Heart left ventricle (tissue), 16 donors: ENCODE measurements at regions not wholly inside any gene's neighbourhood (a gene's known extent, or its start where the extent isn't known, plus 50 kb on each side); places are given as distances from the start of the nearest gene placed in this dataset.

Source experiments
- ATAC-seq, 4 donors: fragments of 200-7000 bp; cut with Tn5 transposase; one replicate each; pipeline ENCODE4 v1.9.1; 2020 to 2022; ENCODE audit warnings: moderate library complexity in 4 of 4, mild to moderate bottlenecking in 3 of 4, moderate number of reproducible peaks in 1 of 4
- DNase-seq, 5 donors: peaks; one replicate each; pipeline ENCODE4 v3.0.0-alpha.2; 2020
- H3K27ac ChIP-seq, 12 donors: fragments of 200-600 bp; sonication (generic) in 4 of 12; one replicate each; pipeline versions ENCODE4 v1.5.0 to v1.8.0; 2016 to 2022; ENCODE audit warnings: mild to moderate bottlenecking in 2 of 12
- H3K27me3 ChIP-seq, 9 donors: fragments of 200-600 bp; sonication (generic) in 2 of 9; one replicate each; pipeline versions ENCODE4 v1.5.1 to v1.8.0; 2016 to 2022; ENCODE audit warnings: mild to moderate bottlenecking in 3 of 9
- H3K36me3 ChIP-seq, 9 donors: fragments of 200-600 bp; sonication (generic) in 2 of 9; one replicate each; pipeline versions ENCODE4 v1.5.0 to v1.8.0; 2018 to 2022; ENCODE audit warnings: mild to moderate bottlenecking in 2 of 9
- H3K4me1 ChIP-seq, 12 donors: fragments of 200-600 bp; sonication (generic) in 4 of 12; one replicate each; pipeline versions ENCODE4 v1.5.0 to v1.8.0; 2016 to 2022; ENCODE audit warnings: mild to moderate bottlenecking in 3 of 12
- H3K4me3 ChIP-seq, 12 donors: fragments of 200-600 bp; sonication (generic) in 4 of 12; one replicate each; pipeline versions ENCODE4 v1.5.0 to v1.8.0; 2017 to 2022; ENCODE audit warnings: mild to moderate bottlenecking in 9 of 12, moderate library complexity in 4 of 12
- H3K9me3 ChIP-seq, 12 donors: fragments of 200-600 bp; sonication (generic) in 4 of 12; one replicate each; pipeline versions ENCODE4 v1.5.0 to v1.8.0; 2016 to 2022; ENCODE audit warnings: mild to moderate bottlenecking in 1 of 12
- CTCF ChIP-seq, 12 donors: fragments of 200-600 bp; sonication (generic) in 4 of 12; IDR thresholded peaks; one replicate each; pipeline versions ENCODE4 v1.5.0 to v1.8.0; 2018 to 2022; ENCODE audit warnings: antibody characterized with exemption in 12 of 12, mild to moderate bottlenecking in 5 of 12
- POLR2A ChIP-seq, 2 donors: fragments of 450-650 bp; IDR thresholded peaks; one replicate each; pipeline ENCODE4 v1.6.1; 2017; ENCODE audit warnings: antibody characterized with exemption in 2 of 2, mild to moderate bottlenecking in 2 of 2, moderate library complexity in 2 of 2
- WGBS, 4 donors: extraction: QIAGEN DNeasy Blood & Tissue Kit in 2 of 4; methylation state at CpG; one replicate each; pipeline versions ENCODE4 v1.1.5 to v1.1.7; 2013 to 2018; 5-methylcytosine and 5-hydroxymethylcytosine counted together
- intact Hi-C, 10 donors: fragments of 100-400 bp; cut with DNase I; formaldehyde crosslinking; loops; one replicate each; pipeline versions ENCODE4 v1.11.1 to v1.14.2; 2022
- donor health status: ischemic (EF 13 %, LVEDD 7.1; RV severe dilation, severe dysfunction).
- donor health status: healthy with polysubstance abuse.
- donor health status: DM: no; HTN: yes; CAD: no.
- donor health status: DM: no; HTN: no; CAD: no.
- donor health status: ischemic (EF 25% LVEDD 6.9; RV normal size, moderate dysfunction).
- donor health status: ischemic (EF 25% LVEDD 5.7; RV mildly dilated, moderate dysfunction).
- donor health status: healthy.
- donor health status: DM: yes; HTN: yes; CAD: no.
- donor health status: ischemic (EF 35%, LVEDD 5.7; RV mildly dilated, moderate dysfunction).
- donor health status: nonischemic (EF 11% LVEDD 7.7; RV severe dilation, severe dysfunction).
- donor health status: DM: yes; HTN: yes; CAD: no.
- donor health status: PGD.
- donor health status: ischemic (EF 29% LVEDD 5.4; RV normal size, mild dysfunction).
- donor health status: nonischemic (EF 23%, LVEDD 6.1; RV moderate dilation, normal function).

- H3K36me3 ChIP-seq, result no peaks in the 10 kb centered on the region
- 65 to 74% (median 72%) methylated on average over 4 of the region's 4 CpGs for WGBS, 4 donors
- ATAC-seq (no peak), DNase-seq (no peak)
- H3K4me1 ChIP-seq, result no peaks in the 10 kb centered on the region
- H3K4me3 ChIP-seq, result no peak overlapping the region
- H3K27me3 ChIP-seq, result no peaks in the 10 kb centered on the region
- intact Hi-C loops, result no loop called here
- H3K9me3 ChIP-seq, result no peaks in the 10 kb centered on the region
- no peak overlapping the region for H3K27ac ChIP-seq
- TF ChIP-seq POLR2A (IDR thresholded peaks at IDR 0.05) (no peak), CTCF (IDR thresholded peaks at IDR 0.05) (no peak)
Observed at GRCh38 chr2:228408529-228409227, 227.2 kb upstream of the SPHKAP start.

GRCh38 chr2:228407821-228408220, 226.3 kb upstream of the SPHKAP start:
- Histone ChIP-seq H3K4me1 (no peaks in the 10 kb centered on the region), H3K36me3 (no peaks in the 10 kb centered on the region), H3K9me3 (no peaks in the 10 kb centered on the region), H3K4me3 (no peak overlapping the region), H3K27ac (no peak overlapping the region), H3K27me3 (no peaks in the 10 kb centered on the region)
- no peak for DNase-seq
- no peak for ATAC-seq
- intact Hi-C loops, result no loop called here
- TF ChIP-seq CTCF (IDR thresholded peaks at IDR 0.05) (no peak), POLR2A (IDR thresholded peaks at IDR 0.05) (no peak)

GRCh38 chr2:228401065-228401912, 219.8 kb upstream of the SPHKAP start:
- TF ChIP-seq POLR2A (IDR thresholded peaks at IDR 0.05) (no peak), CTCF (IDR thresholded peaks at IDR 0.05) (no peak)
- DNase-seq (no peak), ATAC-seq (peak in 1 of 4 donors; percentile 41)
- Histone ChIP-seq H3K27me3 (no peaks in the 10 kb centered on the region), H3K4me3 (no peak overlapping the region), H3K4me1 (no peaks in the 10 kb centered on the region), H3K27ac (no peak overlapping the region), H3K36me3 (no peaks in the 10 kb centered on the region), H3K9me3 (peaks cover 0 to 23% (median 0%) of the 10 kb centered on the region in 12 donors)
- intact Hi-C loops, result no loop called here
- WGBS, 4 donors, result 67 to 97% (median 78%) methylated on average over 3 of the region's 3 CpGs

- peaks cover 0 to 10% (median 0%) of the 10 kb centered on the region in 12 donors for H3K9me3 ChIP-seq
- H3K36me3 ChIP-seq, result no peaks in the 10 kb centered on the region
- TF ChIP-seq CTCF (IDR thresholded peaks at IDR 0.05) (no peak), POLR2A (IDR thresholded peaks at IDR 0.05) (no peak)
- H3K4me1 ChIP-seq, result no peaks in the 10 kb centered on the region
- H3K4me3 ChIP-seq, result no peak overlapping the region
- H3K27ac ChIP-seq, result no peak overlapping the region
- no peak for DNase-seq
- WGBS, 4 donors, result 82 to 83% (median 82%) methylated on average over 3 of the region's 3 CpGs
- no peak for ATAC-seq
- intact Hi-C loops, result no loop called here
- H3K27me3 ChIP-seq, result no peaks in the 10 kb centered on the region
Observed at GRCh38 chr2:228387776-228388175, 206.3 kb upstream of the SPHKAP start.
